Effector memory CD8-positive, alpha-beta T cell (primary cell): ENCODE measurements at regions not wholly inside any gene's neighbourhood (a gene's known extent, or its start where the extent isn't known, plus 50 kb on each side); places are given as distances from the start of the nearest gene placed in this dataset.
"Not testable (repeated sequence)": the region's sequence is repeated elsewhere in the genome, so short reads cannot be mapped to it uniquely, and the experiment has no call there.

Experiments used
- ATAC-seq: fragments of 150-1000 bp; cut with Tn5 transposase; replicated peaks from 2 replicates; pipeline ENCODE4 v1.10.0; 2021; ENCODE audit warnings: mild to moderate bottlenecking, moderate library complexity
- DNase-seq, 3 experiments: peaks; one replicate each; pipeline ENCODE4 v3.0.0; 2021
- H3K27ac Mint-ChIP-seq, 2 donors: one replicate each; pipeline ENCODE4 v1.8.0; 2022; ENCODE audit warnings: mild to moderate bottlenecking in 2 of 2, mixed read lengths in 2 of 2, moderate library complexity in 2 of 2
- H3K27me3 Mint-ChIP-seq, 2 donors: one replicate each; pipeline ENCODE4 v1.8.0; 2022; ENCODE audit warnings: mixed read lengths in 2 of 2
- H3K36me3 Mint-ChIP-seq: one replicate; pipeline ENCODE4 v1.8.0; 2022; ENCODE audit warnings: mild to moderate bottlenecking, moderate library complexity, mixed read lengths; ENCODE audit not compliant: insufficient read depth
- H3K4me1 Mint-ChIP-seq, 2 donors: one replicate each; pipeline ENCODE4 v1.8.0; 2022; ENCODE audit warnings: low read depth in 2 of 2, mixed read lengths in 2 of 2
- H3K4me3 Mint-ChIP-seq, 2 donors: one replicate each; pipeline ENCODE4 v1.8.0; 2022; ENCODE audit warnings: mild to moderate bottlenecking in 2 of 2, mixed read lengths in 2 of 2, moderate library complexity in 2 of 2
- H3K9me3 Mint-ChIP-seq, 2 donors: one replicate each; pipeline ENCODE4 v1.8.0; 2022; ENCODE audit warnings: mixed read lengths in 2 of 2

- ATAC-seq (no peak), DNase-seq (no peak)
- Mint-ChIP-seq H3K27ac (no peak overlapping the region), H3K4me1 (no peaks in the 10 kb centered on the region), H3K9me3 (peaks cover 0 to 2% of the 10 kb centered on the region in 2 donors), H3K36me3 (no peaks in the 10 kb centered on the region), H3K4me3 (no peak overlapping the region), H3K27me3 (no peaks in the 10 kb centered on the region)
Observed at GRCh38 chr14:40656311-40656710, 950.4 kb upstream of the LRFN5 start.

GRCh38 chr14:40652089-40652691, 954.5 kb upstream of the LRFN5 start:
- H3K27me3 Mint-ChIP-seq = no peaks in the 10 kb centered on the region
- no peaks in the 10 kb centered on the region for H3K36me3 Mint-ChIP-seq
- DNase-seq (no peak), ATAC-seq (no peak)
- H3K9me3 Mint-ChIP-seq = peaks cover 0 to 2% of the 10 kb centered on the region in 2 donors
- H3K27ac Mint-ChIP-seq = no peak overlapping the region
- no peaks in the 10 kb centered on the region for H3K4me1 Mint-ChIP-seq
- no peak overlapping the region for H3K4me3 Mint-ChIP-seq

GRCh38 chr14:40630471-40630870, 976.2 kb upstream of the LRFN5 start:
- H3K27me3 Mint-ChIP-seq = no peaks in the 10 kb centered on the region

GRCh38 chr14:40629551-40630137, 977.0 kb upstream of the LRFN5 start:
- not testable (repeated sequence) for H3K4me1 Mint-ChIP-seq, H3K36me3 Mint-ChIP-seq, H3K27ac Mint-ChIP-seq, ATAC-seq, H3K9me3 Mint-ChIP-seq, DNase-seq, H3K27me3 Mint-ChIP-seq, H3K4me3 Mint-ChIP-seq

More at GRCh38 chr14:40630471-40630870, 976.2 kb upstream of the LRFN5 start:
- H3K36me3 Mint-ChIP-seq = no peaks in the 10 kb centered on the region
- H3K4me1 Mint-ChIP-seq = no peaks in the 10 kb centered on the region
- H3K4me3 Mint-ChIP-seq = no peak overlapping the region
- no peak overlapping the region for H3K27ac Mint-ChIP-seq
- DNase-seq (no peak), ATAC-seq (no peak)
- peaks cover 6 to 17% of the 10 kb centered on the region in 2 donors for H3K9me3 Mint-ChIP-seq

- no peak overlapping the region for H3K27ac Mint-ChIP-seq
- no peaks in the 10 kb centered on the region for H3K4me1 Mint-ChIP-seq
- H3K27me3 Mint-ChIP-seq = no peaks in the 10 kb centered on the region
- H3K4me3 Mint-ChIP-seq = no peak overlapping the region
- no peaks in the 10 kb centered on the region for H3K36me3 Mint-ChIP-seq
- H3K9me3 Mint-ChIP-seq = peaks cover 5 to 6% of the 10 kb centered on the region in 2 donors
- ATAC-seq (no peak), DNase-seq (no peak)
Observed at GRCh38 chr14:40629144-40629543, 977.5 kb upstream of the LRFN5 start.

- no peaks in the 10 kb centered on the region for H3K36me3 Mint-ChIP-seq
- DNase-seq (no peak), ATAC-seq (no peak)
- no peak overlapping the region for H3K4me3 Mint-ChIP-seq
- no peaks in the 10 kb centered on the region for H3K27me3 Mint-ChIP-seq
- no peak overlapping the region for H3K27ac Mint-ChIP-seq
- H3K4me1 Mint-ChIP-seq = no peaks in the 10 kb centered on the region
- no peaks in the 10 kb centered on the region for H3K9me3 Mint-ChIP-seq
Observed at GRCh38 chr14:40623643-40624042, 983.0 kb upstream of the LRFN5 start.

GRCh38 chr14:40618225-40618898, 988.3 kb upstream of the LRFN5 start:
- no peaks in the 10 kb centered on the region for H3K4me1 Mint-ChIP-seq
- no peaks in the 10 kb centered on the region for H3K36me3 Mint-ChIP-seq
- no peak overlapping the region for H3K4me3 Mint-ChIP-seq
- H3K9me3 Mint-ChIP-seq = peaks cover 0 to 1% of the 10 kb centered on the region in 2 donors
- no peak for ATAC-seq
- H3K27ac Mint-ChIP-seq = no peak overlapping the region
- H3K27me3 Mint-ChIP-seq = no peaks in the 10 kb centered on the region
- no peak for DNase-seq

GRCh38 chr14:40616579-40616978, 990.1 kb upstream of the LRFN5 start:
- H3K36me3 Mint-ChIP-seq = no peaks in the 10 kb centered on the region
- H3K27ac Mint-ChIP-seq = no peak overlapping the region
- H3K9me3 Mint-ChIP-seq = peaks cover 0 to 5% of the 10 kb centered on the region in 2 donors
- DNase-seq (no peak), ATAC-seq (no peak)
- H3K27me3 Mint-ChIP-seq = no peaks in the 10 kb centered on the region
- no peak overlapping the region for H3K4me3 Mint-ChIP-seq
- H3K4me1 Mint-ChIP-seq = no peaks in the 10 kb centered on the region

- Mint-ChIP-seq H3K9me3 (no peaks in the 10 kb centered on the region), H3K27me3 (no peaks in the 10 kb centered on the region), H3K4me3 (no peak overlapping the region), H3K36me3 (no peaks in the 10 kb centered on the region), H3K27ac (no peak overlapping the region), H3K4me1 (no peaks in the 10 kb centered on the region)
- no peak for ATAC-seq
- DNase-seq = no peak
Observed at GRCh38 chr14:40601063-40601462, 1005.6 kb upstream of the LRFN5 start.

- H3K36me3 Mint-ChIP-seq = no peaks in the 10 kb centered on the region
- H3K4me1 Mint-ChIP-seq = no peaks in the 10 kb centered on the region
- DNase-seq = no peak
- ATAC-seq = no peak
- H3K27me3 Mint-ChIP-seq = no peaks in the 10 kb centered on the region
- H3K4me3 Mint-ChIP-seq = no peak overlapping the region
- H3K9me3 Mint-ChIP-seq = no peaks in the 10 kb centered on the region
- no peak overlapping the region for H3K27ac Mint-ChIP-seq
Observed at GRCh38 chr14:40599725-40600124, 1007.0 kb upstream of the LRFN5 start.

- Mint-ChIP-seq H3K27ac (no peak overlapping the region), H3K36me3 (no peaks in the 10 kb centered on the region), H3K27me3 (no peaks in the 10 kb centered on the region), H3K4me1 (no peaks in the 10 kb centered on the region), H3K4me3 (no peak overlapping the region), H3K9me3 (peaks cover 0 to under 1% of the 10 kb centered on the region in 2 donors)
- no peak for ATAC-seq
- no peak for DNase-seq
Observed at GRCh38 chr14:40581264-40581663, 1025.4 kb upstream of the LRFN5 start.

- Mint-ChIP-seq H3K9me3 (peaks cover 5 to 14% of the 10 kb centered on the region in 2 donors), H3K4me1 (no peaks in the 10 kb centered on the region), H3K27ac (no peak overlapping the region), H3K36me3 (no peaks in the 10 kb centered on the region), H3K27me3 (no peaks in the 10 kb centered on the region), H3K4me3 (no peak overlapping the region)
- ATAC-seq (no peak), DNase-seq (no peak)
Observed at GRCh38 chr14:40576880-40577478, 1029.7 kb upstream of the LRFN5 start.

GRCh38 chr14:40574780-40575179, 1031.9 kb upstream of the LRFN5 start:
- no peak for ATAC-seq
- H3K27ac Mint-ChIP-seq = no peak overlapping the region
- peaks cover 5 to 14% of the 10 kb centered on the region in 2 donors for H3K9me3 Mint-ChIP-seq
- no peaks in the 10 kb centered on the region for H3K36me3 Mint-ChIP-seq
- no peaks in the 10 kb centered on the region for H3K4me1 Mint-ChIP-seq
- no peaks in the 10 kb centered on the region for H3K27me3 Mint-ChIP-seq
- no peak overlapping the region for H3K4me3 Mint-ChIP-seq
- DNase-seq = no peak

- Mint-ChIP-seq H3K27me3 (no peaks in the 10 kb centered on the region), H3K4me3 (no peak overlapping the region)
Observed at GRCh38 chr14:40525314-40525713, 1081.4 kb upstream of the LRFN5 start.

More at GRCh38 chr14:40525314-40525713, 1081.4 kb upstream of the LRFN5 start:
- H3K36me3 Mint-ChIP-seq = no peaks in the 10 kb centered on the region
- peaks cover 0 to 5% of the 10 kb centered on the region in 2 donors for H3K9me3 Mint-ChIP-seq
- DNase-seq = no peak
- H3K27ac Mint-ChIP-seq = no peak overlapping the region
- H3K4me1 Mint-ChIP-seq = no peaks in the 10 kb centered on the region
- ATAC-seq = no peak
